Stimulated activated CD4-positive, alpha-beta T cell treated with anti-CD3 and anti-CD28 coated beads, Interleukin-4, amount 100 ng/mL, for 48 hours (primary cell): ENCODE measurements at regions not wholly inside any gene's neighbourhood (a gene's known extent, or its start where the extent isn't known, plus 50 kb on each side); places are given as distances from the start of the nearest gene placed in this dataset.

ENCODE experiments used
- DNase-seq, 2 donors: peaks; one replicate each; pipeline ENCODE4 v3.0.0-alpha.2; 2020; ENCODE audit warnings: low read depth in 2 of 2

- DNase-seq = no peak
Observed at GRCh38 chr20:41951615-41952014, 333.4 kb upstream of the CHD6 start.

- no peak for DNase-seq
Observed at GRCh38 chr20:41939659-41940058, 321.5 kb upstream of the CHD6 start.

GRCh38 chr20:41938353-41938752 is 320.2 kb upstream of the CHD6 start:
- DNase-seq = no peak

GRCh38 chr20:41935259-41935791 is 317.1 kb upstream of the CHD6 start:
- no peak for DNase-seq

- no peak for DNase-seq
Observed at GRCh38 chr20:41932431-41932830, 314.3 kb upstream of the CHD6 start.

GRCh38 chr20:41927655-41928054 is 309.5 kb upstream of the CHD6 start:
- DNase-seq = no peak

GRCh38 chr20:41927189-41927588 is 309.0 kb upstream of the CHD6 start:
- DNase-seq = no peak

GRCh38 chr20:41925476-41925875 is 307.3 kb upstream of the CHD6 start:
- DNase-seq = no peak

- no peak for DNase-seq
Observed at GRCh38 chr20:41923624-41924023, 305.4 kb upstream of the CHD6 start.

- DNase-seq = no peak
Observed at GRCh38 chr20:41913146-41913545, 295.0 kb upstream of the CHD6 start.

GRCh38 chr20:41910558-41910957 is 292.4 kb upstream of the CHD6 start:
- DNase-seq = no peak

GRCh38 chr20:41905199-41905598 is 287.0 kb upstream of the CHD6 start:
- no peak for DNase-seq

GRCh38 chr20:41903586-41903985 is 285.4 kb upstream of the CHD6 start:
- DNase-seq = no peak

GRCh38 chr20:41902346-41902745 is 284.2 kb upstream of the CHD6 start:
- DNase-seq = no peak

- no peak for DNase-seq
Observed at GRCh38 chr20:41900201-41900691, 282.1 kb upstream of the CHD6 start.

- no peak for DNase-seq
Observed at GRCh38 chr20:41897708-41898107, 279.5 kb upstream of the CHD6 start.

GRCh38 chr20:41895241-41896032 is 277.3 kb upstream of the CHD6 start:
- no peak for DNase-seq

GRCh38 chr20:41894255-41894963 is 276.2 kb upstream of the CHD6 start:
- no peak for DNase-seq

GRCh38 chr20:41892031-41892430 is 273.9 kb upstream of the CHD6 start:
- DNase-seq = no peak

GRCh38 chr20:41889844-41890224 is 271.7 kb upstream of the CHD6 start:
- no peak for DNase-seq

GRCh38 chr20:41889126-41889843 is 271.1 kb upstream of the CHD6 start:
- DNase-seq = no peak

GRCh38 chr20:41888434-41888833 is 270.3 kb upstream of the CHD6 start:
- DNase-seq = no peak
